ENCODE measurements at regions not wholly inside any gene's neighbourhood (a gene's known extent, or its start where the extent isn't known, plus 50 kb on each side); places are given as distances from the start of the nearest gene placed in this dataset.
"Not testable (repeated sequence)": the region's sequence is repeated elsewhere in the genome, so short reads cannot be mapped to it uniquely, and the experiment has no call there.

- TF ChIP-seq CTCF (IDR thresholded peaks at IDR 0.05; ENCODE audit: control insufficient read depth, extremely low read depth, insufficient read depth), result no peak
- no peak for DNase-seq (ENCODE audit: low read depth)
- H3K4me3 ChIP-seq (ENCODE audit: low read depth, low read length), result no peak overlapping the region
Observed at GRCh38 chr13:104616990-104617389, 1550.8 kb upstream of the SLC10A2 start.

DNA sequence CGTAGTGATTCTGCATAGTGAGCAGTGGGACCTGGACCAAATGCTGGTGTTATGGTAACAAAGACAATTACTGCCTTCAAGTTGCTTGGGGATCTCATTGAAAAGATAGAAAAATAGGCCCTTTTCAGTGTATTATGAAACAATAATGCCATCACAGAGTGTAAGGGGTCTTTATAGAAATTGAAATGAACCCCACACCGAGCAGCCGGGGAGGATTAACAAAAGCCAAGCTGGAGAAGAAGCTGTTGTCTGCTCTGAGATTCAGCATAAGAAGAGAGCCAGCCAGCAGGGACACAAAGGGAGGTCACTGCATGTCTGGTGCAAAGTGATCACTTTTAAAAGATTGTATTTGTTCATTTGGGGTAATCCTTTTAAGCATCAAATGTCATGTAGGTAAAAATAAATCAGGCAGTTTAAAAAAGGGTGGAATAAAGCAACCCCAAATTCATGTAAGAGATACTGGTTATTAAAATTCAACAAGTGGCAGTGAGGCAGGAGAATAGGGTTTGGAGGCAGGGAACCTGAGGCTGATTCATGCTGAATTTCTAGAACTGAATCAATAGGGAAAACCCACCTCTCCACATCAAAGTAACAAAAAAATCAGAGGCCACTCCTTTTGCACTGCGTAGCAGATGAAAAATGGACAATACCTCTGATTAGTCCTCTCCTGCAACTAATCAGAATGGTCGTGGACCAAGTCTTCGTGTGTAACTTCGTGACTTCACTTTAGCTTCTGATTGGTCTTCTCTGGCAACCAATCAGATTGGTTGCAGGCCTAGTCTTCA, 1548.3 kb upstream of the SLC10A2 start:
- no peak for TF ChIP-seq CTCF (IDR thresholded peaks at IDR 0.05; ENCODE audit: control insufficient read depth, extremely low read depth, insufficient read depth)
- DNase-seq (ENCODE audit: low read depth), result no peak
- H3K4me3 ChIP-seq (ENCODE audit: low read depth, low read length), result no peak overlapping the region

- DNase-seq (ENCODE audit: low read depth), result no peak
- no peak for TF ChIP-seq CTCF (IDR thresholded peaks at IDR 0.05; ENCODE audit: control insufficient read depth, extremely low read depth, insufficient read depth)
- no peak overlapping the region for H3K4me3 ChIP-seq (ENCODE audit: low read depth, low read length)
Observed at GRCh38 chr13:104608331-104608730, 1542.1 kb upstream of the SLC10A2 start.

DNA sequence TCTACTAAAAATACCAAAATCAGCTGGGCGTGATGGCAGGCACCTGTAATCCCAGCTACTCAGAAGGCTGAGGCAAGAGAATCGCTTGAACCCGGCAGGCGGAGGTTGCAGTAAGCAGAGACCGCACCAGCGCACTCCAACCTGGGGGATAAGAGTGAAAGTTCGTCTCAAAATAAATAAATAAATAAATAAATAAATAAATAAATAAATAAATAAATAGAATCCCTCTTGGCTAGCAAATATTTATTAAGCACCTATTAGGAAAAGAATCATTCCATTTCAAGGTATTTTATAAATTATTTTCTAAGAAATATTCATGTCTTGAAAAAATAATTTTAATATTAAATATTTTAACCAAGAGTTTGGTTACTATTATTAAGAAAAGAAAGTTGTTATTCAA, 1539.2 kb upstream of the SLC10A2 start:
- not testable (repeated sequence) for DNase-seq (ENCODE audit: low read depth); H3K4me3 ChIP-seq (ENCODE audit: low read depth, low read length)

DNA sequence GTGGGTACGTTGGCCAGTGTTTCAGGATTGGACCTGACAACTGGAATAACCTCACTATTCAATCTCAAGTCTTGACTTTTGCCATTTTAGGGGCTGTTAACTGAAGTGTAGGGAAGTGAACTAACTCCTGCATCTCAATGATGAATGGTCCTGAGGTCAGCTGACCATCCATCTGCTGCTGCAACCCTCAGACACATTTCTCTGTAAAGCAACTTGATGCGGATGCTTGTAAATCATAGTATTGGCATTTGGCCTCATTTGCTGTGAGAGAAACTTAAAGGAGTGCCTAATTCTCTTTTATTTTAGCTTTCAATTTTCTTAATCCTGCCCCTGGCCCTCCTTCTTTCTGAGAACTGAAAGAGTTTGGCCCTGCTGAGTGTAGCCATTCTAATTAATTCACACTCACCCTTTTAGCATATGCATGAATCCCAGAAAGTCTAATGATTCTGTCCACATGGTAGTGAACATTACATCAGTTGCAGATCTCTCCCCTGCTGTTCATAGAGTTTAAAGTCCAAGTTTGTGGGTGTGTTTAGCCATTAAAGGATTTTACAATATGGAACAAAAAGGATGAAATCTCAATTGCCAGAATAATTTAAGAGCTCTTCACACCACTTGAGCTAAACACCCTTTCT, 1531.4 kb upstream of the SLC10A2 start:
- H3K4me3 ChIP-seq (ENCODE audit: low read depth, low read length), result no peak overlapping the region
- TF ChIP-seq CTCF (IDR thresholded peaks at IDR 0.05; ENCODE audit: control insufficient read depth, extremely low read depth, insufficient read depth), result no peak
- no peak for DNase-seq (ENCODE audit: low read depth)

GRCh38 chr13:104595511-104595910, 1529.3 kb upstream of the SLC10A2 start:
- no peak for TF ChIP-seq CTCF (IDR thresholded peaks at IDR 0.05; ENCODE audit: control insufficient read depth, extremely low read depth, insufficient read depth)
- no peak overlapping the region for H3K4me3 ChIP-seq (ENCODE audit: low read depth, low read length)
- DNase-seq (ENCODE audit: low read depth), result no peak

- no peak for TF ChIP-seq CTCF (IDR thresholded peaks at IDR 0.05; ENCODE audit: control insufficient read depth, extremely low read depth, insufficient read depth)
- no peak for DNase-seq (ENCODE audit: low read depth)
- H3K4me3 ChIP-seq (ENCODE audit: low read depth, low read length), result no peak overlapping the region
Observed at GRCh38 chr13:104594806-104595205, 1528.6 kb upstream of the SLC10A2 start.

Data from LNCaP clone FGC (cell line).